Cardiac septum (tissue), 1 donor: ENCODE measurements at regions not wholly inside any gene's neighbourhood (a gene's known extent, or its start where the extent isn't known, plus 50 kb on each side); places are given as distances from the start of the nearest gene placed in this dataset.
"Not testable (repeated sequence)": the region's sequence is repeated elsewhere in the genome, so short reads cannot be mapped to it uniquely, and the experiment has no call there.

ENCODE experiments used
- DNase-seq: peaks from one replicate; pipeline ENCODE4 v3.0.0-alpha.2; 2020; ENCODE audit warnings: low spot score
- intact Hi-C: fragments of 100-400 bp; cut with DNase I; formaldehyde crosslinking; loops from one replicate; pipeline ENCODE4 v1.14.0; 2022
- donor health status: DM: no; HTN: no; CAD: no.

DNA sequence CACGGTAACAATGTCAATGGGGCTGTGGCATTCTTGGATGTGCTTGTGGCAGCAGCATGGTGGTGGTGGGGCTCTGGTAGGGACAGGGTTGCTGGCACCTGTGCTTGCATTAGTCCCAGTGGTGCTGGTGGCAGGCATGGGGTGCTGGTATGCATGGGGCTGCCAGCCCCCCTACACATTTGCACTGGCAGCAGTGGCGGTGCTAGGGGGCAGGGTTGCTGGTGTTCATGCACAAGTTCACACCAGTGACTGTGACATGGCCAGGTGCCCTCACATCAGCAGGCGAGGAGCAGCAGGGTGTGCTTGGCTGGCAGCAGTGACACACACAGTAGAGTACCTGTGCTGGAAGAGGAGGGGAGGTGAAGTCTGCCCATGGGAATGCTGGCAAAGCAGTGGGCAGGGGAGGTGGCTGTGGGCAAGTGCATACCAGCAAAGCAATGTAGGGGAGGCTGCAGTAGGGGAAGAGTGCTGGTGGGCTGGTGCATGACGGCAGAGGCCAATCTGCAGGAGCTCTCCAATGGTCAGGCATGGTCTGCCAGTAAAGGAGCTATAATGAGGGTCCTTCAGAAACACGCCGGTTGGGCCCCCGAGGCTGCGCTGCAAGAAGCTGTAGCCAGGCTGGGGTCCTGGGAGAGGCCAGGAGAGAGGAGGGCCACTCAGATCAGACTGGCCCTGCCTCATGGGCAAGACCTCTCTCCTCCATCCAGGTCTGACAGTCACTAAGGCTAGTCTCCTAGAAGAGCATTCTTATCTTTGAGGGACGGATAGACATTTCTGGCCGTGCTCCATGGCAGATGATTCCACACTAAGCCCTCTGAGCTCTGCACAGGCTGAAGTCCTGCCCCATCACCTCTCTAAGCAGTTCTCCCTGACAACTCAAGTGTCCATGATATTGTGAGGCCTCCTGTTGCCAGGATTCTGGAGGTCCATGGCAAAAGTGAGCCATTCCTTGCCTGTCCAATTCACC is 406.4 kb downstream of the SEMA3D start:
- DNase-seq, result no peak
- intact Hi-C loops, result no loop called here

DNA sequence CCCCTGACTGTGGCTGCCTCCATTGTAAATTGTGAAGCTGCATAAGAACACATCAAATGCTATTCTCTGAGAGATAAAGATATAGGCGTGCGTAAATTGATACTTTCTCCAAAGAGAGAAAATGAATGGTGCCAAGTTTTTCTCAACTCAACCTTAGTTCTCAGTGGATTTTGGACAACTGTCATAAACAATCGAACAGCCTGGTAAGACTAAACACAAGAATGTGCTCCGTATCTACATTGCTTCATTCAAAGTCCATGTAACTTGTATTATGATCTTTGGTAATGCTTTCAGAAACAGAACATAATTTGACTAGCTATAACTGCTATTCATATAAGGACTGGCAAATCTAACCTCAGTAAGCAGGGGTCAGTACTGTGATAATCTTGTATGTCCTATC is 429.1 kb downstream of the SEMA3D start:
- intact Hi-C loops, result no loop called here
- no peak for DNase-seq

DNA sequence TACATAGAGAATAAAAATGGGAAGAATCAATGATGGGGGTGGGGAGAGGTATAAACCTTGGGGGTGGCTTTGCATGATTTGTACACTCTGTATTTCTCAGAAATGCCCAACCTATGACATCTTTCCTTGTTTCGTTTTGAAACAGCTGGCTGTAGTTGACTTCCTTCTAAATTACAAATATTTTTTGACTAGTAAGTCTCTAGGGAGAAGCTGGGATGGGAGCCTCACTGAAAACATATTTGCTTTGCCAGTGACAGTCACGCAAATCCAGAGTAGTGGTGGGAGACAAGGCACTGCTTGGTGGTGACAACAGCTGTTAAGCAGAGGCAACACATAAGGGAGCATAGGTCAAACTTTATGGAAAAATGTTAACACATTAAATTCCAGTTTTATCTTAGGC is 440.5 kb downstream of the SEMA3D start:
- no peak for DNase-seq
- intact Hi-C loops, result no loop called here

DNA sequence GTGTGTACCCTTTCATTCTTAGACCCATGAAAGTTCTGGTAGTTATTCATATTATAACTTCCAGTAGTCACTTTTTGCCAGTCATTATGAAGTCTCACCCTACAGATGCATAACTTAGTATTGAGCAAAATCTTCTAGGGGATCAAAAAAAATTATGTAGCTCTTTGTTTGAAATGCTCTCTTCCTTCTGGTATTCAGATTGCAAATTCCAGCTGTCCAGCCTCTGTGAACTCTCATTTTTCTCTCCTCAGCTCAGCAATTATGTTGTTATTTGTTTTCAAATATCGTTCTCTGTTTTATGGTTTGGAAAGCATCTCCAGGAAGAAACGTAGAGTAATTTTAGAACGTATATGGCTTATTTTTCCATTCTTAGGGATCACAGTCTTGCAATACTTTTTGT is 442.5 kb downstream of the SEMA3D start:
- no peak for DNase-seq
- intact Hi-C loops, result no loop called here

DNA sequence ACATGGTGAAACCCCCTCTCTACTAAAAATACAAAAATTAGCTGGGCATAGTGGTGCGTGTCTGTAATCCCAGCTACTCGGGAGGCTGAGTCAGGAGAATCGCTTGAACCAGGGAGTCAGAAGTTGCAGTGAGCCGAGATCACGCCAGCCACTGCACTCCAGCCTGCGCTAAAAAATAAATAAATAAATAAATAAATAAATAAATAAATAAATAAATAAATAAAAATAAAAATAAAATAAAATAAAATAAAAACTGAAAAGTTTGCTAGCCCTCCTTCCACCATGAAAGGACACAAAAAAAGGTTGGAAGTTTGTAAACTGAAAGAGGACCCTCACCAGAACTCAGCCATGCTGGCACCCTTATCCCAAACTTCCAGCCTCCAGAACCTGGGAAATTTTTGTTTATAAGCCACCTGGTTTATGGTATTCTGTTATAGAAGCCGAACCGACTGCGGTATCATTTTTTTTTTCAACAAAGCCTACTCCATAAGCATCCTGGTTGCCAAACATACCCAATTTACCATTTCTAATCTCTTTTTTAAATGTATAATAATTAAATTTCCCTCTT is 448.2 kb downstream of the SEMA3D start:
- intact Hi-C loops, result no loop called here
- no peak for DNase-seq

DNA sequence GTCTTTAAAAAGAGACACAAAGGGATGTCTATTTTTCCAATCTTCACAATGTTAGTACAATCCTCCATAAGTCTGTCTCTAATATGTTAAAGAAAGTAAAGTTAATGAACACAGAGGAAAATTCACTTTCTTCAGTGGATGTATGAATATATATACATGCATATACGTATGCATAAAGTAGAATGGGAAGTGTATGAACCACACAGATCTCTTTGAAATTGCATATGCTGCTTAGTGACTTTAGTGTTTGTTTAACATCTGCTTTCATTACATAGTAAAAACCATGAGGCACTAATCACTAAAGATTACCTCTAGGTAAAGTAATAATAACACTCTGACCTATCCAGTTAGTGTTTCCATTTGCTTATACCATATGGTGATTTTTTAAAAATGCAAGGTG is 451.2 kb downstream of the SEMA3D start:
- intact Hi-C loops, result no loop called here
- no peak for DNase-seq

DNA sequence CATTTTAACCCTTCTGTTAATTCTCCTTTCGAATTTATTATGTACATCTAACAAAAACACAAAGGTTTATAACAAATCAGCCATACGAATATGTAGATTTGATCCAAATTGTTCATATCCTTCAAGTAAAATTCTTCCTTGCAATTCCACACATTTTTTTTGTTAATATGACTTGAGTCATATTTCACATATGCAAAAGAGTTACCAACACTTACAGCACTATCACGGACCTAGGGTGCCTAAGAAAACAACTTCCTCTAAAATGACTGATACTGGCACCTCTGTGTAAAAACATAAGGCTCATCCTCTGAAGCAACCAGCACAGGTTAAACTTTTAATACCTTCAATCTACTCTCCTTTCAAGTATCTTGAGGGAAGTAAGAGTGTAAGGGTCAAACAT is 451.8 kb downstream of the SEMA3D start:
- intact Hi-C loops, result no loop called here
- DNase-seq, result no peak

DNA sequence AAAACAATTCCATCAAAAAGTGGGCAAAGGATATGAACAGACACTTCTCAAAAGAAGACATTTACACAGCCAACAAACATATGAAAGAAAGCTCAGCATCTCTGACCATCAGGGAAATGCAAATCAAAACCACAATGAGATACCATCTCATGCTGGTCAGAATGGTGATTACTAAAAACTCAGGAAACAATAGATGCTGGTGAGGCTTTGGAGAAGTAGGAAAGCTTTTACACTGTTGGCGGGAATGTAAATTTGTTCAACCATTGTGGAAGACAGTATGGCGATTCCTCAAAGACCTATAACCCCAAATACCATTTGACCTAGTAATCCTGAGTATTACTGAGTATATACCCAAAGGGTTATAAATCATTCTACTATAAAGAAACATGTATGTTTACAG is 452.9 kb downstream of the SEMA3D start:
- intact Hi-C loops, DNase-seq: not testable (repeated sequence)

DNA sequence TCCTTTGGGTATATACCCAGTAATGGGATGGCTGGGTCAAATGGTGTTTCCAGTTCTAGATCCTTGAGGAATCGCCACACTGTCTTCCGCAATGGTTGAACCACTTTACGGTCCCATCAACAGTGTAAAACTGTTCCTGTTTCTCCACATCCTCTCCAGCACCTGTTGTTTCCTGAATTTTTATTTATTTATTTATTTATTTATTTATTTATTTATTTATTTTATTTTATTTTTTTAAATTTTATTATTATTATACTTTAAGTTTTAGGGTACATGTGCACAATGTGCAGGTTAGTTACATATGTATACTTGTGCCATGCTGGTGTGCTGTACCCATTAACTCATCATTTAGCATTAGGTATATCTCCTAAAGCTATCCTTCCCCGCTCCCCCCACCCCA is 456.0 kb downstream of the SEMA3D start:
- intact Hi-C loops, DNase-seq: not testable (repeated sequence)

DNA sequence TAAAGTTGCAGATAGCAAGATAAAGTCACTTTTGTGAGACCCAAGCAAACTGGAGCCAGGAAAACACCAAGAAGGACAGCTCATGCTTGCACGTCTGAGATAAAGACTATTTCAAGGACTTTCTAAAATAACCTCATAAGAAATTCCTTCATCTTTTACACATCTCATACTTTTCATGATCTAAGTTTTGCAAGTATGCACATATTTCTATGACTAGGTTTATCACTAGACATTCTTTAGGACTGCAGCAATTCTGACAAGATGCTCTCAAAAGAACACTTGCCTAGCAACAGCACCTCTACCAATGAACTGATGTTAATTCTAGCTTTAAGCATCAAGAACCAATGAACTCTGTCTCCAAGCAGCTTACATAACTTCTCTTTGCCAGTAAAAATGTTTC is 457.6 kb downstream of the SEMA3D start:
- DNase-seq, result no peak
- intact Hi-C loops, result no loop called here

DNA sequence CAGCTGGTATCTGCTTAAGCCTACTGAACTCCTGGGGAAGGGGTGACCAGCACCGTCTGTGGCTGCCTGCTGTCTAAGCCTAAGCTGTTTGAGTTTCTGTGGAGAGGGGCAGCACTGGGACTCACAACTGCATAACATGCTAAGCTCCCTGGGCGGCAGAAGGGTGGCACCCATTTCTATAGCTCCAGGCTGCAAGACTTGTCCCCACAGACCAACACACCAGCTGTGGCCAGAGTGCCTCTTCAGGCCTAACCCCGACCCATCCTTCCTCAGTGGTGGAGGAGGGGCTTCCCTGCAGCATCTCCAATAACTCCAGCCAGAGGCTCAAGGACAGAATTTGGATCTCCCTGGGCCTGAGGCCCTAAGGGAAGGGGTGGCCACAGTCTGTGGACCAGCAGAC is 464.1 kb downstream of the SEMA3D start:
- DNase-seq, result no peak
- intact Hi-C loops, result no loop called here

DNA sequence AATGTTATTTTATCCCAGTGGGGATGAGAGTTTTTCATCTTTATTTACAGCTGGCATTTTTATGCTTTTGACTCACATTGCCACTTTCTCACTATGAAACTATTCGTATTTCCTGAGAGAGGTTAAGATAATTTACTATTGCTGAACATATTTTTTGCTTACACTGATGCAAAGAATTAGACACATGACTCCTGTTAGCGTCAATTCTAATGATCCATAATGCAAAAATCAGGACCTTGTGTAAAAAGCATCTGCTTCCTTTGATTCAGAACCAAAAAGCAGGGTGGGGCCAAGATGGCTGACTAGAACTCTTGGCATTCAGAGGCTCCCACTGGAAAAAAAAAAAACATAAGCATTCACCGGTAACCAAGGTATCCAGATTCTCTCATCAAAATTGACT is 464.8 kb downstream of the SEMA3D start:
- DNase-seq, result no peak
- intact Hi-C loops, result no loop called here

DNA sequence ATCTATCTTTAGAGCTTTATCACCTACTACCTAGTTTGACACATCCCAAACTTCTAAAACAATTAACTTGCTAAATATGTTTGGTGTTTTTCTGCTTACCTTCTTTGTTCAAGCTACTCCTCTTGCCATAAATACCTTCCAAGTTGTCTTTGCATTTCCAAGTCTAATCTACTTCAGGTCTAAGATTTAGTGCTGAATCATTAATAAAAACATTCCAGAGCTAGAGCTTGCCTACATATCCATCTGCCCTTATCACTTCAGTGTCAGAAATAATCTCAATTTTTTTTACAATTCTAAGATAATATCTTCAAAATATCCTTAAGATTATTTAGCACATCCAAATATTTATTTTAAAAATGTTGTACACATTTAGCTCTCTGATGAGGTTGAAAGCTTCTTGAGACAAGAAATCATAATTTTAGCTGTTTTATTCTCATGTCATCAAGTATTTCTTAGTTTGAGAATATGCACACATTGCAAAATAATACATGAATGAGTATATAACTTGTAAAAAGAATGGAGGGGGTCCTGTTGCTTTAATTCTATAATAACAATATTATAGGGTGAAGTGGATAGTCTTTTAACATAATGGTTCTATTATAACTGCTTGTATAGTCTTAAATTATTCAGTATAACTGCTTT is 466.3 kb downstream of the SEMA3D start:
- intact Hi-C loops, result no loop called here
- DNase-seq, result no peak

DNA sequence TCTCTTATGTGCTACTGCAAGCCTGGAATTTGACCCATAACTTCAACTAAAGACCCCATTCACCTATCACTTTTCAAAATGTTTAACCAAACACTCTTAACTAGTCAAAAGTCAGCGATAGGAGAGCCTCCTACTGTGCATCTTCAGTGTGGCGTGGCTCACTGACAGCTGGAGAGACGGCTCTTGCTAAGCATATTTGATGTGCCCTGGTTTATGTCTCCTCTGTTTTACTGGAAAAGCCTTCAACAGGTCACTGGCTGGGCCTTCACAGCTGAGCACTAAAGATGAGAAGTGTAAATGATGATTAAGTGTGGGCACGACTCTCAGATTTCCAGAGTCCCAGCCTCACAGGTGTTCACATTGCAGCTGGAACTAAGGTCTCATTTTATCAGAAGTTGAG is 472.1 kb downstream of the SEMA3D start:
- no peak for DNase-seq
- intact Hi-C loops, result no loop called here

DNA sequence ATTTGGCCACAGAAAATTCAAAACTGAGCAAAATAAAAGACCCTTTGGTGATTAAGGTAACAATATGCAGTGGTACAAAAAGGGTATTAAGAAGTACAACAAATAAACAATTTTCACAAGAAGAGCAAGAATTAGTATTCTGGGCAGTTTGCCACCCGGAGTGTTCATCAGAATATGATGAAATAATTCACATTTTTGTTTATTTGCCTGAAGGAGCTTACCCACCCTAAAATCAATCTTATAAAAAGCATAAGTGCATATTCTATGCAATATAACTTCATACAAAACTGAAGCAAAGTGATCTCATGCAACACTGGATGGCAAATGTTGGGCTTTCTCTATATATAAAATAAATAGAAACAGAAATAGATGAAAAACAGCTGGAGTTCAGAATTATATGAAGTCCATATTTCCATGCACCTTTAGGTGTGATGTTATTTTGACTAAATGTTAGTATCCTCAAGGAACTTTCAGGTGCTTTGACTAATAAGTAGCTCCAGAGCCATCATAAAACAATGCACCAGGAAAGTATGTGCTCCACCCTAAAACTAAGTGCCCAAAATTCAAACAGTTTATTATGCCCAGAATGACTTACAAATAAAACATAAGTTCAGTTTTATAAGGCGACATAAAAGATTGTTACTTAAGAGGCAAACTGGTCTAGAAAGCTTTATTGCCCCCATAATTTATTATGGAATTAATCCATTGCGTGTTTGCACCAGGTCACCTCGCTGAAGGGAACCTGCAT is 474.3 kb downstream of the SEMA3D start:
- intact Hi-C loops, result no loop called here
- DNase-seq, result no peak

DNA sequence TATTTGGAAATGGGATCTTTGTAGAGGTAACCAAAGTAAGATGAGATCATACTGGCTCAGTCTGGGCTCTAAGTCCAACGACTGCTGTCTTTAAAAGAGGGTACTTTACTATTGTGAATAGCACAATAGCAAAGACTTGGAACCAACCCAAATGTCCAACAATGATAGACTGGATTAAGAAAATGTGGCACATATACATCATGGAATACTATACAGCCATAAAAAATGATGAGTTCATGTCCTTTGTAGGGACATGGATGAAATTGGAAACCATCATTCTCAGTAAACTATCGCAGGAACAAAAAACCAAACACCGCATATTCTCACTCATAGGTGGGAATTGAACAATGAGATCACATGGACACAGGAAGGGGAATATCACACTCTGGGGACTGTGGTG is 476.3 kb downstream of the SEMA3D start:
- intact Hi-C loops, DNase-seq: not testable (repeated sequence)

DNA sequence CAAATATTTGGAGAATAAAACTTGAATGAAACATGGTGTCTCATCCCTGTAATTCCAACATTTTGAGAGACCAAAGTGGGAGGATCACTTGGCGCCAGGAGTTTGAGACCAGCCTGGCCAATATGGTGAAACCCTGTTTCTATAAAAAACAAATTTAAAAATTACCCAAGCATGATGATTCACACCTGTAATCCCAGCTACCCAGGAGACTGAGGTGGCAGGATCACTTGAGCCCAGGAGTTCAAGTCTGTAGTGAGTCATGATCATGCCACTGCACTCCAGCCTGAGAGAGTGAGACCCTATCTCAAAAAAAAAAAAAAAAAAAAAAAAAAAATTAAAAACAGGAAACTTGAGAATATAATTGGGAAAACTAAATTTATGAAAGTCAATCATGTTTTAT is 481.1 kb downstream of the SEMA3D start:
- DNase-seq, result no peak
- intact Hi-C loops, result no loop called here

DNA sequence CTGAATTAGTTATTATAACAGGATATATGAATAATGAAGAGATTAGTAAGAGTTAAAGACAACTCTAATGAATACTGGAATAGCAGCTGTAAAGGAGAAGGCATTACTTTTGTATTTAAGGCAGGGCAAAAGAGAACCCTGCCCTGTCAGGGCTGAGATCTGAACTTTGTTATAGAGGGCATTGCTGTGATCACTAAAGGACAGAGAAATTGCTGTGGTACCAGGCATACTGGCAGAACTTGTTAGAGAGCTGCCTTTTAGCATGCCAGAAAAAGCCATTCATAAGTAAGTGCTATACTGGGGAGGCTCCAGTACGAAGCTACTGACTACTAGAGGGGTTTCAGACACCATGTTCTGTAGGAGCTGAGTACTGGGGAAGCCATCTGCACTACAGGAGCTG is 481.8 kb downstream of the SEMA3D start:
- intact Hi-C loops, result no loop called here
- DNase-seq, result no peak

DNA sequence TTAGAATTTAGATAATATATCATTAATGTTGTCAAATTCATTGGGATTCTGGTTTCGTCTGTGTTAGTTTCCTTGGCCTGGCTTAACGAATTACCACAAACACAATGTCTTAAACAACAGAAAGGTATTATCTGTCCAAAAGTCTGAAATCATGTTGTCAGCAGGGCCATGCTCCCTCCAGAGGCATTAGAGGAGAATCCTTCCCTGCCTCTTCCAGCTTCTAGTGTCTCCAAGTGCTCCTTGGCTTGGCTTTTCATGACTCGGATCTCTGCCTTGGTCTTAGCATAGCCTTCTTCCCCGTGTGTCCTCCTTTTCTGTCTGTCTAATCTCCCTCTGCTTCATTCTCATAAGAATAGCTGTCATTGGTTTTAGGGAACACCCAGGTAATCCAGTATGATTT is 482.5 kb downstream of the SEMA3D start:
- DNase-seq, result no peak
- intact Hi-C loops, result no loop called here
